ENCODE measurements at regions not wholly inside any gene's neighbourhood (a gene's known extent, or its start where the extent isn't known, plus 50 kb on each side); places are given as distances from the start of the nearest gene placed in this dataset.

DNA sequence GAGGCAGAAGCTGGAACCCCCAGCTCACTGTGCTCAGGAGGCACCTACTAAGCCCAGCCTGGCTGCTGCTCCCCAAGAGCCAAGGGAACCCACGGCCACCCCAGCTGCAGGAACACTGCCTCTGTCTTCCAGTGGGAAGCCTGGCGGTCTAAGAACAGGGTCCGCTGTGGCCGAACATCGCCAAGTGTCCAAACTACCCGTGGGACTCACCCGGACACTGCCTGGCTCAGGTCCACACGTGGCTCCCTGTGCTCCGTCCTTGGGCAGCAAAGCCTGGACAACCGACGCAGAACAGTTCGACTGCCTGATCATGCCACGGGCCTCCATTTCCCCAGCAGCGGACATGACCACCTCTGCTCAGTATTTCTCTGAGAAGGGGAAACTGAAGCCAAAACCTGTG lies 747.0 kb downstream of the BRD1 start:
- H3K9ac ChIP-seq: no peak overlapping the region
- no peak overlapping the region for H3K4me3 ChIP-seq
- H3K4me1 ChIP-seq: no peaks in the 10 kb centered on the region
- no peaks in the 10 kb centered on the region for H3K9me3 ChIP-seq (replicated peaks in 1 of 11)
- H3K27ac ChIP-seq: no peak overlapping the region
- H3K4me2 ChIP-seq: no peak overlapping the region
- no peaks in the 10 kb centered on the region for H3K27me3 ChIP-seq
- no peaks in the 10 kb centered on the region for H3K36me3 ChIP-seq
- no peak for TF ChIP-seq Cebpa-rat (IDR thresholded peaks at IDR 0.05)
- H4K20me1 ChIP-seq: peaks cover 0 to 13% (median 0%) of the 10 kb centered on the region in 11 experiments; a peak in 3 of 22 replicates

DNA sequence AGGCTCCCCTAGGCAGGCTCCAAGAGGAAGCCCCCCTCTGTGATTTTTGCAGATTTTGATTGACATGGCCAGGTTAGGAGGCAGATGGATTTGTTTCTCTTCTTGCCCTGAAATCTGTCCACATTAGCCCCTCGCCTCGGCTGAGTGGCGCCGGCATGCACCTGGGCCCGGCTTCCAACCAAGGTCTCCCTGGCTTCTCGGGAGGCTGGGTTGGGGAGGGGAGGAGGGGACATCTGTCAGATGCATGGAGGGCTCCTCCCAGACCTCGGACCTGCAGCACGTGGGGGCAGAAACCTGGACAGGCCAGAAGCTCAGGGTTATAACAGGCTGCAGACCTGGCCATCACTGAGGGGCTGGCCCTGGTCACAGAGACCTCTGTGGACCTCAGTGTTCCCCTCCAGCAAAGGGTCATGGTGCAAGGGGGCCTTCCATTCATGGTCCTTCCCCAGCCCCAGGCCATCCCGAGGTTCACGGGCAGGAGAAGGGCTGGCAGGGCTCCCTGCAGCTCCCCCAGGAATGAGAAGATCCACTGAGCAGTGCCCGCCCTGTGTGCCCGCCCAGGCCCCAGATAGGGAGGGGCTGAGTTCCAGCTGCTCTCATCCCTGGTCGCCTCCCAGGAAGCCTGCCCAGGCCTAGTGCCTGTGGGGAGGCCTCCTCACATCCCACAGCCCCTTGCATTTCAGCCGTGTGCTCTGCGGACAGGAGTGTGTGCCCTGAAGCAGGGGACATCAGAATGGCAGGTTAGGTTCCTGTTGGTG lies 747.8 kb downstream of the BRD1 start:
- no peaks in the 10 kb centered on the region for H3K27me3 ChIP-seq
- no peaks in the 10 kb centered on the region for H3K4me1 ChIP-seq
- no peak overlapping the region for H3K27ac ChIP-seq
- H3K9ac ChIP-seq: no peak overlapping the region
- no peaks in the 10 kb centered on the region for H3K9me3 ChIP-seq (replicated peaks in 1 of 11)
- no peak for TF ChIP-seq Cebpa-rat (IDR thresholded peaks at IDR 0.05)
- no peak overlapping the region for H3K4me3 ChIP-seq
- peaks cover 0 to 19% (median 0%) of the 10 kb centered on the region in 11 experiments; a peak in 3 of 22 replicates for H4K20me1 ChIP-seq
- H3K36me3 ChIP-seq: no peaks in the 10 kb centered on the region
- no peak overlapping the region for H3K4me2 ChIP-seq

DNA sequence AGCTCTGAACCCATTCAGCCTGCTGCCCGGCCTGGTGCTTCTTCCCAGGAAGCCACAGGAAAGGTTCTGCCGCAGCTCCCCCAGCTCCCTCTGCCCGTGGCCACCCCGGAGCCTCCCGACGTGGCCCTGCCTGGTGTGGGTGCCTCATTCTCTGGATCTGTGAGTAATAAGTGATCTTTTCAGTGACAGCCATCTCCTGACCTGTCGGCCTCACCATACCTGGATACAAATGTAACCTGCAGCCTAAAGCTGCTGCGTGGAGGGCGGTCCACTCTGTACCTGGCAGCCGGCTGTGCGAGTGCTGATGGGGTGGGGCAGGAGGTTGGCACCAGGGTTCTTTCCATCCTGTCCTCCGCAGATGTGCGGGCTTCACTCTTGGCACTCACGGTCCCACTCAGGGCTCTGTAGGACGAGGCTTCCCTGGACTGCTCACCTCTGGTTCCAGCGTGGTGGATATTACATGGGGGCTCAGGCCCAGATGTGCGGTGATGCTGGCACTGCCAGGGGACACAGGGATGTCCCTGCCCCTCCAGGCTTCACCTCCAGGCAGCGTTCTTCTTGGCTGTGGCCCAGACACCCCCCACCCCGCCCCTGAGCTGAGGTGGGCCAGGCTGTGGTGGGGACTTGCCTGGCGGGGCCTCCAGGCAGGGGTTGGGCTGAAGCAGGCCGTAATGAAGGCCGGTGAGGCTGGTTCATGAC lies 748.5 kb downstream of the BRD1 start:
- Histone ChIP-seq H3K27ac (no peak overlapping the region), H3K4me2 (no peak overlapping the region), H3K4me1 (no peaks in the 10 kb centered on the region), H3K36me3 (no peaks in the 10 kb centered on the region), H3K9me3 (replicated peaks in 1 of 11) (no peaks in the 10 kb centered on the region), H3K4me3 (no peak overlapping the region), H4K20me1 (peaks cover 0 to 19% (median 0%) of the 10 kb centered on the region in 11 experiments; a peak in 3 of 22 replicates), H3K27me3 (no peaks in the 10 kb centered on the region), H3K9ac (no peak overlapping the region)
- no peak for TF ChIP-seq Cebpa-rat (IDR thresholded peaks at IDR 0.05)

DNA sequence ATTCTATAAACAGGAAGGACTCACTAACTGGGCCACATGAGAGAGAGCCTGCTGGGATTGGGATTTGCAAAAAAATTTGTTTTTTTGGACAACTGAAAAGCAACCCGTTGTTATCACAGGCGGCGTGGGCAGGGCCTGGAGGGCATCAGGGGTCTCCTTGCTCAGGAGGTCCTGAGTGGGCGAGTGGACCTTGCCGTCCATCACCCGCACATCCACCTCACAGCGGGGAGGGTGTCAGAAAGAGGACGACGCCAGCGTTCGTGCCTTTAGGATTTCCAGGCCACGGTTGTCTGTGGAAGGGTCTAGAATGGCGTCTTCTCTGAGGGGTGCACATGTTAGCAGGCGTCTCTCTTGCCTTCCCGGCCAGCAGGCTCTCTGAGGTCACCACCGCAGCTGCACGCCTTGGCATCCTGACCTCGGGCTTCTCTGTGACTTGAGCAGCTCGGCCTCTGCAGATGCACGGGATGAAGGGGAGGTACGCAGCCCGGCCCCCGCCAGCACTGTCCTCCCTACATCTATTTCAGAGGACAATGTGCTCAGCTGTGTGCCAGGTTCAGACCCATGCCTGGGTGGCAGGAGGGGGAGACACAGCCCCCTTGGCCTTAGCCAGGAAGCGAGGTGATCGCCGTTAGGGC lies 749.5 kb downstream of the BRD1 start:
- Histone ChIP-seq H3K27me3 (no peaks in the 10 kb centered on the region), H4K20me1 (peaks cover 0 to 19% (median 0%) of the 10 kb centered on the region in 11 experiments; a peak in 3 of 22 replicates), H3K36me3 (no peaks in the 10 kb centered on the region), H3K4me1 (no peaks in the 10 kb centered on the region), H3K9ac (no peak overlapping the region), H3K4me2 (no peak overlapping the region), H3K9me3 (replicated peaks in 1 of 11) (0 out of 22 replicates have a peak, but pooled peaks cover 0 to 3% (median 0%) of the 10 kb centered on the region in 11 experiments), H3K4me3 (no peak overlapping the region), H3K27ac (no peak overlapping the region)
- no peak for TF ChIP-seq Cebpa-rat (IDR thresholded peaks at IDR 0.05)

DNA sequence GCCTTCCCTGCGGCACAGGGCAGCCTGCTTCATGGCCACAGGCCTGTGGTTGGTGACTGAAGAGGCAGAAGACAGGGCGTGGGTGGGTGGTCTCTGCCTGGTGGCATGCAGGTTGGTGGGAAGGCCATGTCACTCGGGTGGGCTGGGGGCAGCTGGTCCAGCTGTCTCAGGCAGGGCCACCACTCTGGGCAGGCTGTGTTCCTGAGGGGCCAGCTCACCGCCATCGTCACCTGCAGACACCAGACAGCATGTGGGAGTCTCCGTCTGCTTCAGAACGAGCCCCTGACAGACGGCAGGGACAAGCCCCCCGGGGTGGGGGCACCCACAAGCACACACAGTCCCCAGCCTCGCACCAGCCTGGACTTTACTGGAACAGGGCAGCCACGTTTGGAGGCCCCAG lies 750.1 kb downstream of the BRD1 start:
- H4K20me1 ChIP-seq: peaks cover 0 to 19% (median 0%) of the 10 kb centered on the region in 11 experiments; a peak in 3 of 22 replicates
- no peaks in the 10 kb centered on the region for H3K36me3 ChIP-seq
- no peak overlapping the region for H3K27ac ChIP-seq
- no peak overlapping the region for H3K4me3 ChIP-seq
- H3K4me2 ChIP-seq: no peak overlapping the region
- no peaks in the 10 kb centered on the region for H3K27me3 ChIP-seq
- H3K9me3 ChIP-seq (replicated peaks in 1 of 11): 0 out of 22 replicates have a peak, but pooled peaks cover 0 to 9% (median 0%) of the 10 kb centered on the region in 11 experiments
- no peaks in the 10 kb centered on the region for H3K4me1 ChIP-seq
- no peak overlapping the region for H3K9ac ChIP-seq
- TF ChIP-seq Cebpa-rat (IDR thresholded peaks at IDR 0.05): no peak

DNA sequence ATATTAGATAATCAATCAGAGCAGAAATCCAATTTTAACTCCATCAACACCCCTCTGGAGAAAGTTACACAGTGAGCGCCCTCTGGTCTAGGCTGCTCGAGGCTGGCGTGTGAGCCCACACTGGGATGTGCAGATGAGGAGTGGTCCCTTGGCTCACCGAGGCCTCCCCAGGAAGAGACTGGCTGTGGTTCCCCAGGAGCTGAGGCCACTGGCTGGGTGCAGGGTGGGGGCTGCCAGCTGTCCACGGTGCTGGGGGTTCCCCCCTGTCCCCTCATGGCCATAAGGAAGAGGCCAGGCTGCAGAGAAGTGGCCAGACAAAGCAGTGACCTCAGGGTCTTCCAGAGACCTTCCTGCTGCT lies 750.7 kb downstream of the BRD1 start:
- Histone ChIP-seq H3K4me1 (no peaks in the 10 kb centered on the region), H3K9me3 (replicated peaks in 1 of 11) (0 out of 22 replicates have a peak, but pooled peaks cover 0 to 9% (median 0%) of the 10 kb centered on the region in 11 experiments), H3K27ac (no peak overlapping the region), H3K9ac (no peak overlapping the region), H3K36me3 (no peaks in the 10 kb centered on the region), H4K20me1 (peaks cover 0 to 19% (median 0%) of the 10 kb centered on the region in 11 experiments; a peak in 3 of 22 replicates), H3K4me2 (no peak overlapping the region), H3K27me3 (no peaks in the 10 kb centered on the region), H3K4me3 (no peak overlapping the region)
- TF ChIP-seq Cebpa-rat (IDR thresholded peaks at IDR 0.05): no peak

DNA sequence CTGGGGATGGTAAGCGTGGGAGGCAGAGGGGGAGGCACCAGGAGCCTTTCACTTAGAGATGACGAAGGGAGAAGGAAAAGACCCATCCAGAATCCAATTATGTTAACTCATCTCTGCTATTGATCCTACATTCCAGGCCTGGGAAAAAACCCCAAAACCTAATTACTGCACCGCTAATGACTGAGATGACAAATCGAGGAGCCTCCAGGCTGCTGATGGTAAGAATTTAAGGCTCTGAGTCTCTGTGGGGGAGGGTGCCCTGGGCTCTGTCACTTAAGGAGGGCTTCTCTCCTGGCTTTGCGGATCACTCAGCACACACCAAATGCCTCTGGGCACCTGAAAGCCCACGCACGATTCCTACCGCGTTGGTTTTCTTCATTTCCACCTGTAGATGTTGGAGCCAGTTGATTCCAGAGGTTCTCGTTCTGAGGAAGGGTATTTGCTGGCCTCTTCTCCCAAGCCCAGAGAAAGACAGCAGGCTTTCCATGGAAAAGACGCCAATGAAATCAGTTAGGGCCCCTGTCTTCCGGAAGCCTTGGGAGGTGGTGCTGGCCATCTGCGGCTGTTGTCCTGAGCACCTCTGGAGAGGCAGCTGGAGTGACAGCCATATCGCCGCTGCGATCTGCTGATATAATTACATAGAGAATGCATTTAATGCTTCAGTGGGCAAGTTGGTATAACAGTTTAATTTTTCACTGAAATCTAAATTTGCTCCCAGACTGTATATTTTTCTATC lies 751.2 kb downstream of the BRD1 start:
- no peaks in the 10 kb centered on the region for H3K27me3 ChIP-seq
- peaks cover 0 to 19% (median 0%) of the 10 kb centered on the region in 11 experiments; a peak in 3 of 22 replicates for H4K20me1 ChIP-seq
- H3K4me1 ChIP-seq: no peaks in the 10 kb centered on the region
- H3K4me3 ChIP-seq: no peak overlapping the region
- no peak overlapping the region for H3K27ac ChIP-seq
- H3K9me3 ChIP-seq (replicated peaks in 1 of 11): 0 out of 22 replicates have a peak, but pooled peaks cover 0 to 9% (median 0%) of the 10 kb centered on the region in 11 experiments
- H3K4me2 ChIP-seq: no peak overlapping the region
- no peak for TF ChIP-seq Cebpa-rat (IDR thresholded peaks at IDR 0.05)
- no peak overlapping the region for H3K9ac ChIP-seq
- no peaks in the 10 kb centered on the region for H3K36me3 ChIP-seq

DNA sequence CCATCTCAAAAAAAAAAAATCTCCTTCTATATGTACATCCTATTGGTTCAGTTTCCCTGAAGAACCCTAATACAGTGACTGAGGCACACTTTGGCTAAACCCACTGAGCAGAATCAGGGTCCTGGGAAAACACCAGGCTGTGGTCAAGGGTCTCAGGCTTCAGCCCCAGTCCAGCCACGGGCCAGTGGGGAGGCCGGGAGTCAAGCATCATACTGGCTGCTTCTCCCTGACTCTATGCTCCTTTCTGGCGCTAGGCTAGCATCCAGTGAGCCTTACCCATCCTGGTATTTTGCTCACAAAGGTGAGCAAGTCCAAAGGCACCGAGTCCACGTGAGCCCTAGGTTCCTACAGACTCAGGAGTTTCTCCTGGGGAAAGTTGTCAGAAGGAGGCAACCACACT lies 752.5 kb downstream of the BRD1 start:
- Histone ChIP-seq H3K9me3 (replicated peaks in 1 of 11) (peaks cover 0 to 9% (median 0%) of the 10 kb centered on the region in 11 experiments; a peak in 1 of 22 replicates), H3K36me3 (no peaks in the 10 kb centered on the region), H3K4me3 (no peak overlapping the region), H3K9ac (no peak overlapping the region), H3K4me2 (no peak overlapping the region), H3K27ac (no peak overlapping the region), H4K20me1 (peaks cover 0 to 19% (median 0%) of the 10 kb centered on the region in 11 experiments; a peak in 2 of 22 replicates), H3K4me1 (no peaks in the 10 kb centered on the region), H3K27me3 (no peaks in the 10 kb centered on the region)
- TF ChIP-seq Cebpa-rat (IDR thresholded peaks at IDR 0.05): no peak
